GM23338 (cell line): ENCODE measurements at regions not wholly inside any gene's neighbourhood (a gene's known extent, or its start where the extent isn't known, plus 50 kb on each side); places are given as distances from the start of the nearest gene placed in this dataset.
"Not testable (repeated sequence)": the region's sequence is repeated elsewhere in the genome, so short reads cannot be mapped to it uniquely, and the experiment has no call there.

Source experiments
- ATAC-seq: fragments of 200-7000 bp; cut with Tn5 transposase; 3 replicates; pipeline ENCODE4 v1.9.1; 2020
- DNase-seq: peaks from one replicate; pipeline ENCODE4 v3.0.0-alpha.2; 2015; ENCODE audit warnings: low spot score
- H2AFZ ChIP-seq: fragments of 200-600 bp; sonication (generic); 2 replicates; pipeline ENCODE4 v1.8.0; 2016; ENCODE audit warnings: antibody characterized with exemption, mild to moderate bottlenecking, moderate library complexity
- H3F3A ChIP-seq: fragments of 200-600 bp; sonication (generic); replicated peaks from 2 replicates; pipeline ENCODE4 v1.8.0; 2017; ENCODE audit warnings: antibody characterized with exemption, mixed run types, low read depth
- H3K27ac ChIP-seq: fragments of 200-600 bp; sonication (generic); 2 replicates; pipeline ENCODE4 v1.6.1; 2016; ENCODE audit warnings: low read depth
- H3K27me3 ChIP-seq: fragments of 200-600 bp; sonication (generic); 2 replicates; pipeline ENCODE4 v1.8.0; 2016; ENCODE audit warnings: mild to moderate bottlenecking, mixed run types, moderate library complexity; ENCODE audit not compliant: insufficient read depth
- H3K36me3 ChIP-seq: fragments of 200-600 bp; sonication (generic); 2 replicates; pipeline ENCODE4 v1.8.0; 2016; ENCODE audit warnings: mild to moderate bottlenecking; ENCODE audit not compliant: insufficient read depth
- H3K4me1 ChIP-seq: fragments of 200-600 bp; sonication (generic); 2 replicates; pipeline ENCODE4 v1.8.0; 2016; ENCODE audit warnings: mild to moderate bottlenecking, moderate library complexity; ENCODE audit not compliant: insufficient read depth
- H3K4me2 ChIP-seq: fragments of 200-600 bp; sonication (generic); 2 replicates; pipeline ENCODE4 v1.7.1; 2017; ENCODE audit warnings: mixed run types
- H3K4me3 ChIP-seq: fragments of 200-600 bp; sonication (generic); 2 replicates; pipeline ENCODE4 v1.6.1; 2016; ENCODE audit warnings: mixed run types
- H3K79me2 ChIP-seq: fragments of 200-600 bp; sonication (generic); replicated peaks from 2 replicates; pipeline ENCODE4 v1.8.0; 2017; ENCODE audit warnings: mild to moderate bottlenecking; ENCODE audit not compliant: insufficient read depth
- H3K9me2 ChIP-seq: fragments of 200-600 bp; sonication (generic); 2 replicates; pipeline ENCODE4 v1.8.0; 2017; ENCODE audit not compliant: insufficient read depth
- H4K20me1 ChIP-seq: fragments of 200-600 bp; sonication (generic); replicated peaks from 2 replicates; pipeline ENCODE4 v1.8.0; 2017; ENCODE audit warnings: mild to moderate bottlenecking; ENCODE audit not compliant: insufficient read depth
- H3K27ac Mint-ChIP-seq: 2 replicates; pipeline ENCODE4 v1.8.0; 2020; ENCODE audit warnings: inconsistent platforms, mild to moderate bottlenecking, moderate library complexity, mixed read lengths
- H3K27me3 Mint-ChIP-seq: 3 replicates; pipeline ENCODE4 v1.8.0; 2022; ENCODE audit warnings: low read depth, mild to moderate bottlenecking, moderate library complexity, mixed read lengths, inconsistent platforms; ENCODE audit not compliant: insufficient read depth, poor library complexity
- H3K36me3 Mint-ChIP-seq: 3 replicates; pipeline ENCODE4 v1.8.0; 2021; ENCODE audit warnings: low read depth, mild to moderate bottlenecking, inconsistent platforms, moderate library complexity, mixed read lengths
- H3K4me1 Mint-ChIP-seq: 3 replicates; pipeline ENCODE4 v1.8.0; 2020; ENCODE audit warnings: mild to moderate bottlenecking, inconsistent platforms, mixed read lengths
- H3K4me3 Mint-ChIP-seq: 3 replicates; pipeline ENCODE4 v1.8.0; 2021; ENCODE audit warnings: moderate library complexity, mild to moderate bottlenecking, inconsistent platforms, mixed read lengths
- H3K9me3 Mint-ChIP-seq: 3 replicates; pipeline ENCODE4 v1.8.0; 2020; ENCODE audit warnings: moderate library complexity, mild to moderate bottlenecking, inconsistent platforms, mixed read lengths
- CREB1 ChIP-seq: fragments of 250-450 bp; sonication (Bioruptor Pico); IDR thresholded peaks from 2 replicates; pipeline ENCODE4 v1.5.0; 2020; ENCODE audit warnings: low read depth, mild to moderate bottlenecking, moderate library complexity
- CTCF ChIP-seq, 2 experiments: fragments of 200-600 bp in 1 of 2; sonication (generic) in 1 of 2; conservative IDR thresholded peaks; 2 replicates each; pipeline versions ENCODE4 v1.5.1 to v1.6.1; 2016 to 2017; ENCODE audit warnings: antibody characterized with exemption in 2 of 2, low read depth in 2 of 2, mild to moderate bottlenecking in 2 of 2, moderate library complexity in 1 of 2
- ETS1 ChIP-seq: IDR thresholded peaks from 2 replicates; pipeline ENCODE4 v1.6.1; 2016; ENCODE audit warnings: antibody characterized with exemption
- EZH2phosphoT487 ChIP-seq: fragments of 200-600 bp; sonication (generic); IDR thresholded peaks from one replicate; pipeline ENCODE4 v1.8.1; 2018; ENCODE audit warnings: antibody characterized with exemption; ENCODE audit not compliant: unreplicated experiment
- JUNB ChIP-seq: IDR thresholded peaks from one replicate; pipeline ENCODE4 v1.6.1; 2016; ENCODE audit warnings: antibody characterized with exemption; ENCODE audit not compliant: unreplicated experiment
- NANOG ChIP-seq: IDR thresholded peaks from 2 replicates; pipeline ENCODE4 v1.6.1; 2016; ENCODE audit warnings: antibody characterized with exemption, borderline replicate concordance
- REST ChIP-seq: IDR thresholded peaks from one replicate; pipeline ENCODE4 v1.6.1; 2018; ENCODE audit warnings: antibody characterized with exemption; ENCODE audit not compliant: unreplicated experiment
- STAT1 ChIP-seq: IDR thresholded peaks from one replicate; pipeline ENCODE4 v1.6.1; 2016; ENCODE audit warnings: antibody characterized with exemption; ENCODE audit not compliant: unreplicated experiment
- ZNF462 ChIP-seq: fragments of 250-450 bp; sonication (Bioruptor Pico); IDR thresholded peaks from 2 replicates; pipeline ENCODE4 v1.5.0; 2020; ENCODE audit warnings: mild to moderate bottlenecking, moderate library complexity

GRCh38 chr10:21121822-21122221 is 224.7 kb upstream of the NEBL start:
- H3K36me3 Mint-ChIP-seq, H3K27me3 ChIP-seq, H3K79me2 ChIP-seq, DNase-seq, H3K4me1 Mint-ChIP-seq, H3K9me3 Mint-ChIP-seq, H3K27ac ChIP-seq, H3K4me3 Mint-ChIP-seq, H2AFZ ChIP-seq, H3K36me3 ChIP-seq, ATAC-seq, H3K9me2 ChIP-seq, H3K4me3 ChIP-seq, H3F3A ChIP-seq, H3K27ac Mint-ChIP-seq, H3K4me1 ChIP-seq, H3K27me3 Mint-ChIP-seq, H4K20me1 ChIP-seq, H3K4me2 ChIP-seq: not testable (repeated sequence)

- H3K9me3 Mint-ChIP-seq: no peaks in the 10 kb centered on the region
- no peaks in the 10 kb centered on the region for H3K9me2 ChIP-seq
- no peak overlapping the region for H3K4me3 ChIP-seq
- H3K4me3 Mint-ChIP-seq: no peak overlapping the region
- TF ChIP-seq JUNB: no peak
- no peak for TF ChIP-seq ZNF462 (CRISPR knock-in tag)
- no peak for TF ChIP-seq CREB1 (CRISPR knock-in tag)
- TF ChIP-seq STAT1: no peak
- TF ChIP-seq ETS1: no peak
- no peak for TF ChIP-seq CTCF (conservative IDR thresholded peaks at IDR 0.05; ENCODE audit: low read depth in 2 of 2)
- no peak for TF ChIP-seq EZH2phosphoT487
- no peak for TF ChIP-seq NANOG
- no peak for TF ChIP-seq REST
- H3K4me1 ChIP-seq: no peaks in the 10 kb centered on the region
- H4K20me1 ChIP-seq: no peaks in the 10 kb centered on the region
- H2AFZ ChIP-seq: no peak overlapping the region
- no peaks in the 10 kb centered on the region for H3K36me3 Mint-ChIP-seq
- H3K4me1 Mint-ChIP-seq: no peaks in the 10 kb centered on the region
- no peaks in the 10 kb centered on the region for H3K27me3 Mint-ChIP-seq
- no peak overlapping the region for H3K4me2 ChIP-seq
- DNase-seq: no peak
- H3K27me3 ChIP-seq: no peaks in the 10 kb centered on the region
- no peak overlapping the region for H3K27ac ChIP-seq
- ATAC-seq: no peak
- no peaks in the 10 kb centered on the region for H3K36me3 ChIP-seq
- H3K79me2 ChIP-seq: no peaks in the 10 kb centered on the region
- H3K27ac Mint-ChIP-seq: no peak overlapping the region
- no peaks in the 10 kb centered on the region for H3F3A ChIP-seq
These were observed 217.6 kb upstream of the NEBL start for GRCh38 chr10:21114683-21115082.
